MM.1S (cell line): ENCODE measurements at regions not wholly inside any gene's neighbourhood (a gene's known extent, or its start where the extent isn't known, plus 50 kb on each side); places are given as distances from the start of the nearest gene placed in this dataset.

Source experiments
- DNase-seq: peaks from one replicate; pipeline ENCODE4 v3.0.0-alpha.2; 2015
- H2AFZ ChIP-seq: fragments of 300-600 bp; sonication (generic); 2 replicates; pipeline ENCODE4 v1.6.0; 2016; ENCODE audit warnings: antibody characterized with exemption, low read length
- H3F3A ChIP-seq: fragments of 300-600 bp; sonication (generic); 2 replicates; pipeline ENCODE4 v1.6.1; 2016; ENCODE audit warnings: mild to moderate bottlenecking, antibody characterized with exemption, low read length, moderate library complexity, mixed read lengths; ENCODE audit not compliant: insufficient read depth
- H3K27ac ChIP-seq: fragments of 300-600 bp; sonication (generic); 2 replicates; pipeline ENCODE4 v1.5.1; 2016; ENCODE audit warnings: mild to moderate bottlenecking, low read length
- H3K27me3 ChIP-seq: fragments of 300-600 bp; sonication (generic); replicated peaks from 2 replicates; pipeline ENCODE4 v1.6.0; 2016; ENCODE audit warnings: low read length; ENCODE audit not compliant: insufficient read depth
- H3K36me3 ChIP-seq: fragments of 300-600 bp; sonication (generic); replicated peaks from 2 replicates; pipeline ENCODE4 v1.6.1; 2016; ENCODE audit warnings: mild to moderate bottlenecking, low read length, mixed read lengths; ENCODE audit not compliant: insufficient read depth
- H3K4me1 ChIP-seq: fragments of 300-600 bp; sonication (generic); 2 replicates; pipeline ENCODE4 v1.6.1; 2016; ENCODE audit warnings: low read length, mixed read lengths
- H3K4me2 ChIP-seq: fragments of 300-600 bp; sonication (generic); 2 replicates; pipeline ENCODE4 v1.6.0; 2016; ENCODE audit warnings: low read depth, low read length
- H3K4me3 ChIP-seq: fragments of 300-600 bp; sonication (generic); 2 replicates; pipeline ENCODE4 v1.5.1; 2016; ENCODE audit warnings: low read length, mixed read lengths
- H3K79me2 ChIP-seq: fragments of 300-600 bp; sonication (generic); 2 replicates; pipeline ENCODE4 v1.6.1; 2016; ENCODE audit warnings: mixed run types, low read length, mixed read lengths
- H3K9ac ChIP-seq: fragments of 300-600 bp; sonication (generic); 2 replicates; pipeline ENCODE4 v1.6.1; 2016; ENCODE audit warnings: low read length, mixed read lengths
- H3K9me2 ChIP-seq: fragments of 300-600 bp; sonication (generic); replicated peaks from 2 replicates; pipeline ENCODE4 v1.6.1; 2016; ENCODE audit warnings: mild to moderate bottlenecking, low read length, mixed read lengths; ENCODE audit not compliant: insufficient read depth
- H3K9me3 ChIP-seq: fragments of 300-600 bp; sonication (generic); replicated peaks from 2 replicates; pipeline ENCODE4 v1.6.1; 2016; ENCODE audit warnings: mild to moderate bottlenecking, low read length, mixed read lengths; ENCODE audit not compliant: insufficient read depth
- H4K20me1 ChIP-seq: fragments of 300-600 bp; sonication (generic); 2 replicates; pipeline ENCODE4 v1.6.1; 2016; ENCODE audit warnings: mild to moderate bottlenecking, low read length, moderate library complexity, mixed read lengths; ENCODE audit not compliant: insufficient read depth
- EZH2 ChIP-seq: fragments of 300-600 bp; sonication (generic); optimal IDR thresholded peaks from 2 replicates; pipeline ENCODE3; 2017; ENCODE audit warnings: low read depth, mild to moderate bottlenecking, antibody characterized with exemption, low read length, mixed read lengths
- EZH2phosphoT487 ChIP-seq: fragments of 300-600 bp; sonication (generic); IDR thresholded peaks from 2 replicates; pipeline ENCODE4 v1.6.1; 2018; ENCODE audit warnings: antibody characterized with exemption, low read length
- TF ChIP-seq, protein P1 (sequence below): fragments of 300-600 bp; sonication (generic); IDR thresholded peaks from 2 replicates; pipeline ENCODE4 v1.5.1; 2016; ENCODE audit warnings: antibody characterized with exemption, low read length, mixed read lengths

DNA sequence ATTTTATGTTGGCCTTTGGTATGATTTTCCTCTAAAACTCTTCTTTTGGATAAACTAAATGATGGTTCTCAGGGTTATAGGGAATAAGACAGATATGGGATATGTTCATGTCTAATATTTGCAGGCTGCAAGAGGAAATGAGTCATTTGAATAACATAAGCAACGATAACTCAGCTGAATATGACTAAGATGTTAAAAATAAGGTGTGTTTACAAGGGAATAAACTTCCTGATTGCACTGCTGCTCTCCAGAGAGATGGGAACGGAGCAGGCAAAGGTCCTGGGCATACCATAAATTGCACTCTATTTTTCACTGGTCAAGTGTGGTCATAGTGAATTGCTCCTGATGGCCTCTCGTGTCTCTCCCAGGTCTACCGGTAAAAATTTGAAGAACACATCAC lies 666.2 kb downstream of the TOX3 start:
- H3K4me1 ChIP-seq = no peaks in the 10 kb centered on the region
- H3K4me2 ChIP-seq = no peak overlapping the region
- no peak overlapping the region for H2AFZ ChIP-seq
- H3K27me3 ChIP-seq = no peaks in the 10 kb centered on the region
- H3K27ac ChIP-seq = no peak overlapping the region
- no peak for DNase-seq
- no peaks in the 10 kb centered on the region for H3K9me2 ChIP-seq
- no peak overlapping the region for H3K9ac ChIP-seq
- H3K79me2 ChIP-seq = no peaks in the 10 kb centered on the region
- no peaks in the 10 kb centered on the region for H3K36me3 ChIP-seq
- H3K4me3 ChIP-seq = no peak overlapping the region
- no peaks in the 10 kb centered on the region for H3F3A ChIP-seq
- no peaks in the 10 kb centered on the region for H4K20me1 ChIP-seq
- TF ChIP-seq EZH2 = no peak
- H3K9me3 ChIP-seq = no peaks in the 10 kb centered on the region

DNA sequence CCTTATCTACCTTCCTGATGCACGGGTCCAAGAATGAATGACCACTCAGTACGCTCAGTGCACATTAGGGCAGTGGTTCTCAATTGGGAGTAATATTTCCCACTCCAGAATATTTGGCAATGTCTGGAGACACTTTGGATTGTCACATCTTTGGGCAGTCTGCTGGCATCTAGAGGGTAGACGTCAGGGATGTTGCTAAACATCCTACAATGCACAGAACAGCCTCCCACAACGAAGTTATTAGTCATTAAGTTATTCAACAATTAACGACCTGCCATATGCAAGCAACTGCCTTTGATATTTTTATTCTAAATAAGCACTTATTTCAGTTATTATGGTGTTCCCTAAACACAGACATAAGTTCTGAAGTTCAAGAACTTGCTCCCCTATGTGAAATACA lies 669.3 kb downstream of the TOX3 start:
- Histone ChIP-seq H3K9me2 (no peaks in the 10 kb centered on the region), H3K79me2 (no peaks in the 10 kb centered on the region), H3K4me2 (no peak overlapping the region), H3K27ac (no peak overlapping the region), H3K36me3 (no peaks in the 10 kb centered on the region), H3K27me3 (no peaks in the 10 kb centered on the region), H3K4me1 (no peaks in the 10 kb centered on the region), H3K9ac (no peak overlapping the region), H3F3A (no peaks in the 10 kb centered on the region), H3K9me3 (no peaks in the 10 kb centered on the region), H2AFZ (no peak overlapping the region), H3K4me3 (no peak overlapping the region), H4K20me1 (no peaks in the 10 kb centered on the region)
- no peak for DNase-seq
- TF ChIP-seq, protein P1, sequence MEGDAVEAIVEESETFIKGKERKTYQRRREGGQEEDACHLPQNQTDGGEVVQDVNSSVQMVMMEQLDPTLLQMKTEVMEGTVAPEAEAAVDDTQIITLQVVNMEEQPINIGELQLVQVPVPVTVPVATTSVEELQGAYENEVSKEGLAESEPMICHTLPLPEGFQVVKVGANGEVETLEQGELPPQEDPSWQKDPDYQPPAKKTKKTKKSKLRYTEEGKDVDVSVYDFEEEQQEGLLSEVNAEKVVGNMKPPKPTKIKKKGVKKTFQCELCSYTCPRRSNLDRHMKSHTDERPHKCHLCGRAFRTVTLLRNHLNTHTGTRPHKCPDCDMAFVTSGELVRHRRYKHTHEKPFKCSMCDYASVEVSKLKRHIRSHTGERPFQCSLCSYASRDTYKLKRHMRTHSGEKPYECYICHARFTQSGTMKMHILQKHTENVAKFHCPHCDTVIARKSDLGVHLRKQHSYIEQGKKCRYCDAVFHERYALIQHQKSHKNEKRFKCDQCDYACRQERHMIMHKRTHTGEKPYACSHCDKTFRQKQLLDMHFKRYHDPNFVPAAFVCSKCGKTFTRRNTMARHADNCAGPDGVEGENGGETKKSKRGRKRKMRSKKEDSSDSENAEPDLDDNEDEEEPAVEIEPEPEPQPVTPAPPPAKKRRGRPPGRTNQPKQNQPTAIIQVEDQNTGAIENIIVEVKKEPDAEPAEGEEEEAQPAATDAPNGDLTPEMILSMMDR = no peak
- TF ChIP-seq EZH2 (no peak), EZH2phosphoT487 (no peak)

DNA sequence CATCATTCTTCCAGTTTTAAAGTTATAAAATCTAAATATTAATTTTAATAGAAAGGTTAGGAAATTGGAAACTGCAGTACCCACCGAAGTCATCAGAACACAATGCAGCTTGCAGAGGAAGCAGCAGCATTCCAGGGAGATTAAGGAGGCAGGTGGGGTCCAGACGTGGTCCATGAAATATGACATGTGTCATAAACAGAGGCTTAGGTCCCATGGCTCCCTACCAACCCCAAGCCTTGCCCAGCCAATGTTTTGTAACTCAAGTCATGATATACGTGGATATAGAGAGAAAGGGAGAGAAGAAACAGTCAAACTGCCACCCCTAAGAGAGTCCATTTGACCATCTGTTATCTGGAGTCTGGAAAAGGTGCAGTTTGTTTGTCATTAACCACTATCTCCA lies 670.0 kb downstream of the TOX3 start:
- no peak for DNase-seq
- H3K27me3 ChIP-seq = no peaks in the 10 kb centered on the region
- no peak overlapping the region for H2AFZ ChIP-seq
- H3K9me3 ChIP-seq = no peaks in the 10 kb centered on the region
- no peak overlapping the region for H3K4me3 ChIP-seq
- H3K9me2 ChIP-seq = no peaks in the 10 kb centered on the region
- no peak overlapping the region for H3K9ac ChIP-seq
- H3K79me2 ChIP-seq = no peaks in the 10 kb centered on the region
- no peak overlapping the region for H3K4me2 ChIP-seq
- H3K4me1 ChIP-seq = no peaks in the 10 kb centered on the region
- H3F3A ChIP-seq = no peaks in the 10 kb centered on the region
- no peaks in the 10 kb centered on the region for H3K36me3 ChIP-seq
- TF ChIP-seq EZH2 (no peak), EZH2phosphoT487 (no peak)
- TF ChIP-seq, protein P1 = no peak
- no peaks in the 10 kb centered on the region for H4K20me1 ChIP-seq
- H3K27ac ChIP-seq = no peak overlapping the region

DNA sequence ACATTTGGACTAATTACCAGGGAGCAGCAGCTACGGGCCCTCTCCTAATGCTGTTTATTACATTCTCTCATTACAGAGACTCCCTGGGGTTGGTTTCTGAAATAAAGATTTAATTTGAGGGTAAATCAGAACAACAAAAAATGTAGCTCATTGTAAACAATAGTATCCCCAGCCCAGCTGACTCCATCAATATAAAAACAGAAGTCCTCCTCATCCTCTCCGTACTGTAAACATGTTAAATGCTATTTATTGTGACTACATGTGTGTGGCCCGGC lies 670.4 kb downstream of the TOX3 start:
- Histone ChIP-seq H3K9ac (no peak overlapping the region), H3K36me3 (no peaks in the 10 kb centered on the region), H3K4me3 (no peak overlapping the region), H3F3A (no peaks in the 10 kb centered on the region), H3K27me3 (no peaks in the 10 kb centered on the region), H3K79me2 (no peaks in the 10 kb centered on the region), H2AFZ (no peak overlapping the region), H3K9me2 (no peaks in the 10 kb centered on the region), H3K9me3 (no peaks in the 10 kb centered on the region), H3K4me1 (no peaks in the 10 kb centered on the region), H4K20me1 (no peaks in the 10 kb centered on the region), H3K27ac (no peak overlapping the region), H3K4me2 (no peak overlapping the region)
- no peak for DNase-seq
- TF ChIP-seq, protein P1 = no peak
- TF ChIP-seq EZH2 = no peak
- no peak for TF ChIP-seq EZH2phosphoT487
